ENCODE measurements at regions not wholly inside any gene's neighbourhood (a gene's known extent, or its start where the extent isn't known, plus 50 kb on each side); places are given as distances from the start of the nearest gene placed in this dataset.

GRCh38 chr6:170092826-170093225, 198.1 kb downstream of the DLL1 start:
- no peak overlapping the region for H3K4me2 ChIP-seq (ENCODE audit: low read depth, low read length, poor library complexity, severe bottlenecking)
- H3K27me3 ChIP-seq (ENCODE audit: low read length) = no peaks in the 10 kb centered on the region
- H4K20me1 ChIP-seq (ENCODE audit: low read depth, low read length) = no peaks in the 10 kb centered on the region
- no peaks in the 10 kb centered on the region for H3F3A ChIP-seq (ENCODE audit: insufficient read depth)
- no peaks in the 10 kb centered on the region for H3K79me2 ChIP-seq (ENCODE audit: insufficient read depth, low read length)
- no peak overlapping the region for H3K4me3 ChIP-seq (ENCODE audit: insufficient read depth, low read length, poor library complexity, severe bottlenecking)
- H3K27ac ChIP-seq (ENCODE audit: low read depth, low read length) = no peak overlapping the region
- no peak overlapping the region for H2AFZ ChIP-seq (ENCODE audit: low read depth, low read length, severe bottlenecking)
- no peak overlapping the region for H3K9ac ChIP-seq (ENCODE audit: low read length)
- no peaks in the 10 kb centered on the region for H3K36me3 ChIP-seq (ENCODE audit: low read length)
- H3K9me3 ChIP-seq (ENCODE audit: insufficient read depth, low read length) = no peaks in the 10 kb centered on the region
- H3K9me2 ChIP-seq (replicated peaks; ENCODE audit: insufficient read depth, low read length) = no peaks in the 10 kb centered on the region
- TF ChIP-seq EZH2phosphoT487 (conservative IDR thresholded peaks at IDR 0.05; ENCODE audit: low read length) (no peak), CTCF (IDR thresholded peaks at IDR 0.05; ENCODE audit: insufficient read depth, low read length, poor library complexity, severe bottlenecking) (no peak)

GRCh38 chr6:170091639-170092579, 199.0 kb downstream of the DLL1 start:
- Histone ChIP-seq H2AFZ (ENCODE audit: low read depth, low read length, severe bottlenecking) (no peak overlapping the region), H3F3A (ENCODE audit: insufficient read depth) (no peaks in the 10 kb centered on the region), H3K27ac (ENCODE audit: low read depth, low read length) (no peak overlapping the region), H3K9me2 (replicated peaks; ENCODE audit: insufficient read depth, low read length) (no peaks in the 10 kb centered on the region), H3K27me3 (ENCODE audit: low read length) (no peaks in the 10 kb centered on the region), H3K9ac (ENCODE audit: low read length) (no peak overlapping the region), H3K9me3 (ENCODE audit: insufficient read depth, low read length) (no peaks in the 10 kb centered on the region), H4K20me1 (ENCODE audit: low read depth, low read length) (no peaks in the 10 kb centered on the region), H3K36me3 (ENCODE audit: low read length) (no peaks in the 10 kb centered on the region), H3K79me2 (ENCODE audit: insufficient read depth, low read length) (no peaks in the 10 kb centered on the region), H3K4me3 (ENCODE audit: insufficient read depth, low read length, poor library complexity, severe bottlenecking) (no peak overlapping the region), H3K4me2 (ENCODE audit: low read depth, low read length, poor library complexity, severe bottlenecking) (no peak overlapping the region)
- TF ChIP-seq EZH2phosphoT487 (conservative IDR thresholded peaks at IDR 0.05; ENCODE audit: low read length) (no peak), CTCF (IDR thresholded peaks at IDR 0.05; ENCODE audit: insufficient read depth, low read length, poor library complexity, severe bottlenecking) (no peak)

GRCh38 chr6:170091000-170091638, 199.8 kb downstream of the DLL1 start:
- Histone ChIP-seq H3K27me3 (ENCODE audit: low read length) (no peaks in the 10 kb centered on the region), H2AFZ (ENCODE audit: low read depth, low read length, severe bottlenecking) (no peak overlapping the region), H3F3A (ENCODE audit: insufficient read depth) (no peaks in the 10 kb centered on the region), H3K9me2 (replicated peaks; ENCODE audit: insufficient read depth, low read length) (no peaks in the 10 kb centered on the region), H3K9me3 (ENCODE audit: insufficient read depth, low read length) (no peaks in the 10 kb centered on the region), H3K27ac (ENCODE audit: low read depth, low read length) (no peak overlapping the region), H3K79me2 (ENCODE audit: insufficient read depth, low read length) (no peaks in the 10 kb centered on the region), H4K20me1 (ENCODE audit: low read depth, low read length) (no peaks in the 10 kb centered on the region), H3K4me3 (ENCODE audit: insufficient read depth, low read length, poor library complexity, severe bottlenecking) (no peak overlapping the region), H3K4me2 (ENCODE audit: low read depth, low read length, poor library complexity, severe bottlenecking) (no peak overlapping the region), H3K9ac (ENCODE audit: low read length) (no peak overlapping the region), H3K36me3 (ENCODE audit: low read length) (no peaks in the 10 kb centered on the region)
- TF ChIP-seq EZH2phosphoT487 (conservative IDR thresholded peaks at IDR 0.05; ENCODE audit: low read length) (no peak), CTCF (IDR thresholded peaks at IDR 0.05; ENCODE audit: insufficient read depth, low read length, poor library complexity, severe bottlenecking) (no peak)

All from SU-DHL-6 (cell line).